GM21381 (cell line): ENCODE measurements at regions not wholly inside any gene's neighbourhood (a gene's known extent, or its start where the extent isn't known, plus 50 kb on each side); places are given as distances from the start of the nearest gene placed in this dataset.

Experiments
- ATAC-seq: cut with Tn5 transposase; IDR thresholded peaks from one replicate; pipeline ENCODE4 v1.9.1; 2021; ENCODE audit warnings: mild to moderate bottlenecking, moderate library complexity; ENCODE audit not compliant: unreplicated experiment

- ATAC-seq, result no peak
Observed at GRCh38 chr16:86765389-86766026, 187.2 kb downstream of the FOXL1 start.

GRCh38 chr16:86766700-86767099 is 188.4 kb downstream of the FOXL1 start:
- ATAC-seq, result no peak

GRCh38 chr16:86768228-86768791 is 190.0 kb downstream of the FOXL1 start:
- ATAC-seq, result no peak

GRCh38 chr16:86768999-86769398 is 190.7 kb downstream of the FOXL1 start:
- no peak for ATAC-seq

GRCh38 chr16:86771506-86772460 is 193.4 kb downstream of the FOXL1 start:
- ATAC-seq, result no peak

GRCh38 chr16:86772671-86773353 is 194.5 kb downstream of the FOXL1 start:
- ATAC-seq, result no peak

- ATAC-seq, result no peak
Observed at GRCh38 chr16:86773354-86773715, 195.0 kb downstream of the FOXL1 start.

GRCh38 chr16:86774931-86775330 is 196.6 kb downstream of the FOXL1 start:
- ATAC-seq, result no peak

- no peak for ATAC-seq
Observed at GRCh38 chr16:86775511-86775921, 197.2 kb downstream of the FOXL1 start.

GRCh38 chr16:86777381-86777946 is 199.1 kb downstream of the FOXL1 start:
- ATAC-seq, result no peak

GRCh38 chr16:86778108-86778745 is 199.9 kb downstream of the FOXL1 start:
- ATAC-seq, result no peak

GRCh38 chr16:86778978-86779377 is 200.6 kb downstream of the FOXL1 start:
- no peak for ATAC-seq

- ATAC-seq, result no peak
Observed at GRCh38 chr16:86781046-86781445, 202.7 kb downstream of the FOXL1 start.

- no peak for ATAC-seq
Observed at GRCh38 chr16:86783636-86784626, 205.6 kb downstream of the FOXL1 start.

GRCh38 chr16:86786338-86786737 is 208.0 kb downstream of the FOXL1 start:
- ATAC-seq, result no peak

- no peak for ATAC-seq
Observed at GRCh38 chr16:86786994-86787393, 208.6 kb downstream of the FOXL1 start.

- ATAC-seq, result no peak
Observed at GRCh38 chr16:86787538-86787937, 209.2 kb downstream of the FOXL1 start.

- ATAC-seq, result no peak
Observed at GRCh38 chr16:86789621-86790051, 211.3 kb downstream of the FOXL1 start.
